HS-27A (cell line): ENCODE measurements at regions not wholly inside any gene's neighbourhood (a gene's known extent, or its start where the extent isn't known, plus 50 kb on each side); places are given as distances from the start of the nearest gene placed in this dataset.
A peak's percentile ranks its signal among the peaks of the same experiment; 100 is the strongest.
"Not testable (repeated sequence)": the region's sequence is repeated elsewhere in the genome, so short reads cannot be mapped to it uniquely, and the experiment has no call there.

Source experiments
- DNase-seq: peaks from one replicate; pipeline ENCODE4 v3.0.0-alpha.2; 2012; ENCODE audit warnings: low read depth, missing footprints

- DNase-seq, result no peak
Observed at GRCh38 chr3:65173841-65174240, 486.0 kb upstream of the ADAMTS9 start.

DNA sequence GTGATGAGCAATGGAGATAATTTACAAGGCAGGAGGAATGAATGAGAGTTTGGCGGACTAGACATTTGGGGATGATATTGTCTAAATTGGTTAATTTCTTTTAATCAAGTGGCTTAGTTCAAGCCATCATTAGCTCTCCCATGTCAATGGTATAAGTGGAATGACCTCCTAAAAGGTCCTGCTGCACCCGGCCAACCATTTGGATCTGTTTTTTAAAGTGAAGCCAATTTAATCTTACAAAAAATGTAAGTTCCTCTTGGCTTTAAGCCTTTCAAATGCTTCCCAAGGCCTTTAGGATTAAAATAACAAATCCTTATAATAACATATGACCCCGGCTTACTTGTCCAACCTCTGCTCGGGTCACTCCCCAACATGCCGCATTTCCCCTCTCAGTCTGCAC is 484.4 kb upstream of the ADAMTS9 start:
- no peak for DNase-seq

DNA sequence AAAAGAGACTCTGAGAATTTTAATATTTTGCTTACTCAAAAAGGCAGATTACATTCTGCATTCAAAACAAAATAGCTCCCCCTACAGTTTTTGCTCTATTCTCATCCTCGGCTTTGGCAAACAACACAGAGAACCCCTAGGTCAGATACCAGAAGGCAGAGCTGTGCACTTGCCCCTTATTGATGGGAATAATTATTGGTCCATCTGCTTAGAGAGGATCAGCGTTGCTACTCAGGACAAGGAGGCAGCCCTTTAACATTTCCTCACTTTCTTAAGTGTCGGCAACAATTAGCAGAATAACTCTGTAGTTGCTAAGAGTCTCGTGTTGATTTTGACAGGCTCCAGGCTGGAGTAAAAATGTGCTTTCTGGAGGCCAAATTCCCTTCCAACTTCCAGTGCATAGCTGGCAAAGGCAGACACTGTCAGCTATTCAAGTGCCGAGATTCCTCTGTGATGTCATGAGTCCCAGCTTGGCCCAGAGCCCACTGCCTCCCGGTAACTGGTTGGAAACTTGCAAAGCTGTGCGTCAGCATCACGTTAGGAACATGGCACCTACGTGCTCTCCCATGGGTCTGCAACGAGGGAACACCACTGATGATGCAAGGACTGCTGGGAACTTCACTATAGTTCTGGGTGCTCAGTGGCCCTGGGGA is 482.7 kb upstream of the ADAMTS9 start:
- peak; percentile 15 for DNase-seq

GRCh38 chr3:65169961-65170360 is 482.2 kb upstream of the ADAMTS9 start:
- no peak for DNase-seq

DNA sequence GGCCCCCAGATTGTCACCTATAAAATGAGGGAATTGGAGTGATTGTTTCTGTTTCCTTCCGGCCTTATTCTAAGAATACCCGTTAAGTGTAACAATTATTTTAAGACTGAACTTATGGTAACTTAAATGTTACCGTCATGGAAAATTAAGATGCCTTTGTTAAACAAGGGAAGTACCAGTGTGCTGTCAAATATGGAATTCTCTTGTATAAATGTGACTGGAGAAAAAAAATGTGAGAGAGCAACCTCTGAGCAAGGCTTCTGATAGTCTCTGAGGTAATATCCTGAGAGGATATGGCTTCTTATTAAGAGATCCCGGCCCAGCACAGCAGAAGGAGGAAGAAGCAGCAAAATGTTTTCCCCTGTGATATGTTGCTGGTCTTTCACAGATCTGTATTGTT is 480.7 kb upstream of the ADAMTS9 start:
- no peak for DNase-seq

DNA sequence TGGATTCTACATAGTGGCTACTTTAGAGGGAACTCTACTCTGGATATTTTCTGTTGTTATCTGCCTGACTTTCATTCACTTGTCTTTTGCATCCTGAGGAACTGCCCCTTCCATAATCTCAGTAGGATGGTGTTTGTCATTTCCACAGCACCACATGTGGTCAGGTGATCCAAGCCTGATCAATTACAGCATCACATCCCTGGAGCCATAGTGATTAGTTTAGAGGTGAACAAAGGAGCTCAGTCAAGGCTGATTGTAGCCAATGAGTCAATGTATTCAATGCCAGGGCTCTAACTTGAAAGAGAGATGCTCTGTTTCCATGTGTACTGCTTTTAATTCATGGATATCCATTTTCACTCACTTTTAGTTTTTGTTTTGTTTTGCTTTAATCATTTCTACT is 478.7 kb upstream of the ADAMTS9 start:
- DNase-seq, result no peak

DNA sequence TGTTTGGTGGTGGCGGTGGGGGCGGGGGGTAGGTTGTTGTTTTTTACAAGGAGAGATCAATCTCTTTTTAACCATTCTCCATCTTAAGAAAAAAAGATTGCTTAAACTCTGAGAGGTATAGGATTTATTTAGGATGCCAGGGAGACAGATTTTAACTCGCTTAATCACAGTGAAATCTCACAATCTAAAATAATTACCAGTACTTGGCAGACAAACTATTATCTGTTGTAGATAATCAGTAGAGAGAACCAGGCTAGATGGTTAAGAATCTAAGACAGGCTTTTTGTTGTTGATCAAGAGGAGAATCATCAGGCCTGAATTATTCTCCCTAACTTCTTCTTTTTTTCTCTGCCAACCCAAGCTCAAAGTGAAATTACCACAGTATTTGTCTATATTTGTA is 470.2 kb upstream of the ADAMTS9 start:
- DNase-seq, result no peak

DNA sequence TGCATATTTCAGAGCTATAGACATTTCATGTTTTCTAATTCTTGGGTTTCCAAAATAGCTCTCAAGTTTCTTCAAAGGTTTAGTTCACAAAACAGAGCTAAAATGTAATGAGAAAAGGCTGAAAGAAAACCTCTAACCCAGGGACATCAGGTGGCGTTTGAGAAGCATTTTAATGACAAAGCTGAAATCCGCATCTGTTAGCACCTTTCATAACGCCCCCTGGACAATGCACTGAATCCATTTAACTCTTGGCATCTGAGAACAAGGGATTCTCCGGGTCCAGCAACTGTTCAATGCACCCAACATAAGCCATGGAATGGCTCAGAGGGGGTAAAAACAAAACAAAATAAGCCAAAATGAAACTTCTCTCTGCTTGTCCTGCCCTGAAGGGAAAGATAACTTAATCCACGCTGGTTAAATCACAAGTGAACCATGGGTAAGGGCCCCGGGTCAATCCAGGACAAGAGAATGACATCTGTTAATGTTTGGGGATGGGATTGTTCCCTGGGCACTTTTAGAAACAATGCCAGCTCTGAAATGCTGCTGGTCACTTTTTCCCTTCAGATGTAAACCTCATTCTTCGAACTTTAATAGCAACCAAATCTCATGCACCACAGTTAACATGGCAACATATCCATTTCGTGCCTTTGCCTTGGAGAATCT is 466.2 kb upstream of the ADAMTS9 start:
- DNase-seq, result no peak

DNA sequence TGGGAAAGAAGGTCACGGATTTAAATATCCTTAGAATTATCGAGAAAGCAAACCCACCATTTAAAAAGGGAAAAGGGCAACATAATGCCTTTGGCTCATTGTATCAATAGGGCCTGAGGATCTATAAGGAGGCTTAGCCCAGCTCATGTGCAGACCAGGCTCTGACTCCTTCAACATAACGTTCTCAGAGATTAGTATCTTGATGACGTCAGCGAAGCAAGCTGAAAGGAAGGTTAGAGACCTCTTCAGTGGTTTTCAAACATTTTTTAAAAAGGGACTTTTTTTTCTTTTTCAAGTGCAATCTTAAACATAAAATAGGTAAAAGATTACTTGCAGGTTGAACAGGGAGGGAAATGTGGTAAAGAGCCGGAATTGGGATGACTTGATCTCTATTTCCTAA is 463.9 kb upstream of the ADAMTS9 start:
- DNase-seq, result no peak

- no peak for DNase-seq
Observed at GRCh38 chr3:65149877-65150276, 462.1 kb upstream of the ADAMTS9 start.

DNA sequence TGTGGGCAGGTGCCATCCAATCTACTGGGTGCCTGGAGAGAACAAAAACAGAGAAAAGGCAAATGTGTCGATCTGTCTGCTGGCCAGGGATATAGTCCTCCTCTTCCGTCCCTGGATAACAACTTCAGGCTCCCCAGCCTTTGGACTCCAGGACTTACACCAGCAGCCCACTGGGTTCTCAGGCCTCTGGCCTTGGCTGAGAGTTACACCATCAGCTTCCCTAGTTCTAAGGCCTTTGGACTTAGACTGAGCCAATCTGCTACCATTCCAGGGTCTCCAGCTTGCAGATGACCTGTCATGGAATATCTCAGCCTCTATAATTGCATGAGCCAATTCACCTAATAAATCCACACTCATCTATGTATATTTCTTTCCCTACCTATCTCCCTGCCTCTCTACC is 460.9 kb upstream of the ADAMTS9 start:
- DNase-seq, result no peak

- DNase-seq, result no peak
Observed at GRCh38 chr3:65146179-65146578, 458.4 kb upstream of the ADAMTS9 start.

DNA sequence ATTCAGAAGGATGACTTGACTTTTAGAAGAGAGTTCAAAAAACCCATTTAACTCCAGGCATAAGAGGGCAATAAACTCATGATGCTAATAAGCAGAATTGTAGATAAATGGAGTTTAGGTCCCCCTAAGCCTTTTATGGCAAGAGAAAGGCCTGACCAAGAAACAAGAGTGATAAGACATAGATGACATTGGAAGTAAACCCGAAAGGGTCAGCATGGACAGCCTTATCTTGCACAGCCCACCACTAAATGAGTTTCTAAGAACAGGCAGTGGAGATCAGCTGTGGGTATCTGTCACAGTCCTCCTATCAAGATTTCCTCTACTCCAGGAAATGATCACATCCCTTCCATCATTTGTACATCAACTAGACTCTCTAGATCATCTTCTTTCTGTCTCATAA is 457.9 kb upstream of the ADAMTS9 start:
- no peak for DNase-seq

- no peak for DNase-seq
Observed at GRCh38 chr3:65144791-65145351, 457.1 kb upstream of the ADAMTS9 start.

- no peak for DNase-seq
Observed at GRCh38 chr3:65142456-65142855, 454.7 kb upstream of the ADAMTS9 start.

- DNase-seq, result no peak
Observed at GRCh38 chr3:65138556-65138955, 450.8 kb upstream of the ADAMTS9 start.

- not testable (repeated sequence) for DNase-seq
Observed at GRCh38 chr3:65133752-65134151, 446.0 kb upstream of the ADAMTS9 start.

GRCh38 chr3:65130782-65131181 is 443.0 kb upstream of the ADAMTS9 start:
- no peak for DNase-seq

GRCh38 chr3:65128346-65128745 is 440.5 kb upstream of the ADAMTS9 start:
- DNase-seq, result no peak

- DNase-seq, result no peak
Observed at GRCh38 chr3:65126527-65127410, 439.0 kb upstream of the ADAMTS9 start.

- DNase-seq, result not testable (repeated sequence)
Observed at GRCh38 chr3:65120156-65120555, 432.4 kb upstream of the ADAMTS9 start.

- no peak for DNase-seq
Observed at GRCh38 chr3:65118912-65119499, 431.2 kb upstream of the ADAMTS9 start.
